Testis (tissue), 2 donors: ENCODE measurements at regions not wholly inside any gene's neighbourhood (a gene's known extent, or its start where the extent isn't known, plus 50 kb on each side); places are given as distances from the start of the nearest gene placed in this dataset.

Experiments used
- POLR2A ChIP-seq: fragments of 450-650 bp; IDR thresholded peaks from one replicate; pipeline ENCODE4 v1.6.1; 2017; ENCODE audit warnings: antibody characterized with exemption, mild to moderate bottlenecking, moderate library complexity
- TF ChIP-seq, protein P1 (sequence below), 3 experiments: fragments of 450-650 bp in 2 of 3; fragments of 200-600 bp in 1 of 3; sonication (generic) in 1 of 3; IDR thresholded peaks; one replicate each; pipeline ENCODE4 v1.5.1; 2016 to 2019; ENCODE audit warnings: antibody characterized with exemption in 3 of 3, mild to moderate bottlenecking in 2 of 3, moderate library complexity in 1 of 3

DNA sequence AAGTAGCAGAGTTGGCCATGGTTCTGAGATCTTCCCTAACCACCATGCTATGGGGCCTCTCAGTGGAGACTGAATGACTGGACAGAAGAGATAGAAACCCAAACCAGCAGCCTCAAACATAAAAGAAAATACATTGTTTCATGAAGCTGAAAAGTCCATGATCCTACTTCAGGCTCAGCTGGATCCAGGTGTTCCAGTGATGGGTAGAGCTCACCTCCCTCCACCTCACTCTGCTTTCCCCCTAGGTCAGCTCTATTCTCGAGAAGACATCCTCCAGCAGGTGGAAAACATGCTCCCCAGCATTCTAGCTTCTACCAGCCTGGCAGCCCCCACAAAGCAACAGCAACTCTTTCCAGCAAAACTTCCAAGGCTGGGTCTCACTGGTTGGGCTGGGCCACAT, 132.1 kb downstream of the OAT start:
- TF ChIP-seq, protein P1, sequence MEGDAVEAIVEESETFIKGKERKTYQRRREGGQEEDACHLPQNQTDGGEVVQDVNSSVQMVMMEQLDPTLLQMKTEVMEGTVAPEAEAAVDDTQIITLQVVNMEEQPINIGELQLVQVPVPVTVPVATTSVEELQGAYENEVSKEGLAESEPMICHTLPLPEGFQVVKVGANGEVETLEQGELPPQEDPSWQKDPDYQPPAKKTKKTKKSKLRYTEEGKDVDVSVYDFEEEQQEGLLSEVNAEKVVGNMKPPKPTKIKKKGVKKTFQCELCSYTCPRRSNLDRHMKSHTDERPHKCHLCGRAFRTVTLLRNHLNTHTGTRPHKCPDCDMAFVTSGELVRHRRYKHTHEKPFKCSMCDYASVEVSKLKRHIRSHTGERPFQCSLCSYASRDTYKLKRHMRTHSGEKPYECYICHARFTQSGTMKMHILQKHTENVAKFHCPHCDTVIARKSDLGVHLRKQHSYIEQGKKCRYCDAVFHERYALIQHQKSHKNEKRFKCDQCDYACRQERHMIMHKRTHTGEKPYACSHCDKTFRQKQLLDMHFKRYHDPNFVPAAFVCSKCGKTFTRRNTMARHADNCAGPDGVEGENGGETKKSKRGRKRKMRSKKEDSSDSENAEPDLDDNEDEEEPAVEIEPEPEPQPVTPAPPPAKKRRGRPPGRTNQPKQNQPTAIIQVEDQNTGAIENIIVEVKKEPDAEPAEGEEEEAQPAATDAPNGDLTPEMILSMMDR (IDR thresholded peaks at IDR 0.05): no peak
- TF ChIP-seq POLR2A: no peak
